ENCODE measurements at regions not wholly inside any gene's neighbourhood (a gene's known extent, or its start where the extent isn't known, plus 50 kb on each side); places are given as distances from the start of the nearest gene placed in this dataset.

GRCh38 chr2:123085484-123085883, 939.6 kb upstream of the CNTNAP5 start:
- no peak for TF ChIP-seq TAF1 (IDR thresholded peaks at IDR 0.05; ENCODE audit: borderline replicate concordance, insufficient read depth, low read length)
- TF ChIP-seq POLR2AphosphoS5 (IDR thresholded peaks at IDR 0.05; ENCODE audit: low read depth, low read length): no peak
- TF ChIP-seq SIN3A (IDR thresholded peaks at IDR 0.05; ENCODE audit: borderline replicate concordance, insufficient read depth, low read length): no peak
- TF ChIP-seq REST (IDR thresholded peaks at IDR 0.05; ENCODE audit: insufficient read depth in 1 of 2, low read depth in 2 of 2, low read length in 2 of 2): no peak

Measured in PFSK-1 (cell line).